Upper lobe of left lung (tissue), 6 donors: ENCODE measurements at regions not wholly inside any gene's neighbourhood (a gene's known extent, or its start where the extent isn't known, plus 50 kb on each side); places are given as distances from the start of the nearest gene placed in this dataset.
A peak's percentile ranks its signal among the peaks of the same experiment; 100 is the strongest.

Experiments used
- ATAC-seq, 2 donors: fragments of 200-7000 bp; cut with Tn5 transposase; one replicate each; pipeline ENCODE4 v1.9.1; 2022; ENCODE audit warnings: mild to moderate bottlenecking in 2 of 2, moderate library complexity in 2 of 2; ENCODE audit not compliant: low FRiP score in 2 of 2
- DNase-seq, 2 donors: peaks; one replicate each; pipeline ENCODE4 v3.0.0-alpha.2; 2019 to 2020
- H3K27ac ChIP-seq, 4 donors: fragments of 200-600 bp; sonication (generic); one replicate each; pipeline ENCODE4 v1.5.1; 2016 to 2019
- H3K27me3 ChIP-seq, 4 donors: fragments of 200-600 bp; sonication (generic); one replicate each; pipeline ENCODE4 v1.5.1; 2017 to 2019
- H3K36me3 ChIP-seq, 4 donors: fragments of 200-600 bp; sonication (generic); one replicate each; pipeline ENCODE4 v1.5.1; 2016 to 2019
- H3K4me1 ChIP-seq, 4 donors: fragments of 200-600 bp; sonication (generic); one replicate each; pipeline ENCODE4 v1.5.1; 2018 to 2019
- H3K4me3 ChIP-seq, 4 donors: fragments of 200-600 bp; sonication (generic); one replicate each; pipeline ENCODE4 v1.5.1; 2017 to 2019; ENCODE audit warnings: mild to moderate bottlenecking in 2 of 4, moderate library complexity in 1 of 4
- H3K9me3 ChIP-seq, 4 donors: fragments of 200-600 bp; sonication (generic); one replicate each; pipeline ENCODE4 v1.5.1; 2018 to 2019
- EP300 ChIP-seq, 4 donors: sonication (generic); formaldehyde crosslinking; IDR thresholded peaks; one replicate each; pipeline ENCODE4 v1.5.1; 2017; ENCODE audit warnings: antibody characterized with exemption in 4 of 4, control low read depth in 2 of 4
- POLR2A ChIP-seq, 4 donors: fragments of 450-650 bp; IDR thresholded peaks; one replicate each; pipeline ENCODE4 v1.5.1; 2016 to 2017; ENCODE audit warnings: antibody characterized with exemption in 4 of 4, mild to moderate bottlenecking in 2 of 4
- POLR2AphosphoS5 ChIP-seq, 2 donors: sonication (generic); formaldehyde crosslinking; IDR thresholded peaks; one replicate each; pipeline ENCODE4 v1.5.1; 2017; ENCODE audit warnings: antibody characterized with exemption in 2 of 2
- WGBS, 2 donors: methylation state at CpG; one replicate each; pipeline ENCODE4 v1.1.5; 2017 to 2018; 5-methylcytosine and 5-hydroxymethylcytosine counted together
- TF ChIP-seq, protein P1 (sequence below), 6 experiments: fragments of 450-650 bp in 4 of 6; fragments of 200-600 bp in 2 of 6; sonication (generic) in 2 of 6; IDR thresholded peaks; one replicate each; pipeline ENCODE4 v1.5.1; 2016 to 2019; ENCODE audit warnings: antibody characterized with exemption in 6 of 6
- donor health status: DM: no; HTN: no; CAD: no; lungs with moderate emphysema.
- donor health status: DM: no; HTN: yes; CAD: no; lungs with severe emphysema.

DNA sequence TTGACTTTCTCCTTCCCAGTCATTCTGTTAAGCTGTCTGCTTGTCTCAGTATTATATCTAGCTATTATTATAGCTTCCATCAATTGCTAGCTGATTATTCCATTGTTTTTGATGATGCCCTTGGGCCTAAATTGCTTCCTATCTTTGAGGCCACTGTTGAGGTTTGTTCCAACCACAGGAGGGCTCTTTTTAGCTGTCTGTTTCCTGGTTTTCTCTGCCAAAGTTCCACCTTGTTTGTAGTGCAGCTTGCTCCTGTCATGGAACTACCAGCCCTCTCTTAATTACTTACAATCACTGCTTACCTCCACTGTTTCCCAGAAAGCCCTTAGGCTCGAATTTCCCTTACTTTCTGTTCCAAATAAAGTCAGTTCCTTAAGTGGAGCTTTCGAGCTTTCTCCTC lies 118.7 kb upstream of the SEC61G start:
- Histone ChIP-seq H3K27me3 (no peaks in the 10 kb centered on the region), H3K4me1 (peaks cover 0 to 4% (median 0%) of the 10 kb centered on the region in 4 donors), H3K4me3 (no peak overlapping the region), H3K9me3 (no peaks in the 10 kb centered on the region), H3K27ac (peak overlapping the region in 1 of 4 donors; percentile 19), H3K36me3 (no peaks in the 10 kb centered on the region)
- no peak for ATAC-seq
- TF ChIP-seq POLR2A (IDR thresholded peaks at IDR 0.05) (no peak), EP300 (IDR thresholded peaks at IDR 0.05) (no peak), POLR2AphosphoS5 (IDR thresholded peaks at IDR 0.05) (no peak)
- TF ChIP-seq, protein P1, sequence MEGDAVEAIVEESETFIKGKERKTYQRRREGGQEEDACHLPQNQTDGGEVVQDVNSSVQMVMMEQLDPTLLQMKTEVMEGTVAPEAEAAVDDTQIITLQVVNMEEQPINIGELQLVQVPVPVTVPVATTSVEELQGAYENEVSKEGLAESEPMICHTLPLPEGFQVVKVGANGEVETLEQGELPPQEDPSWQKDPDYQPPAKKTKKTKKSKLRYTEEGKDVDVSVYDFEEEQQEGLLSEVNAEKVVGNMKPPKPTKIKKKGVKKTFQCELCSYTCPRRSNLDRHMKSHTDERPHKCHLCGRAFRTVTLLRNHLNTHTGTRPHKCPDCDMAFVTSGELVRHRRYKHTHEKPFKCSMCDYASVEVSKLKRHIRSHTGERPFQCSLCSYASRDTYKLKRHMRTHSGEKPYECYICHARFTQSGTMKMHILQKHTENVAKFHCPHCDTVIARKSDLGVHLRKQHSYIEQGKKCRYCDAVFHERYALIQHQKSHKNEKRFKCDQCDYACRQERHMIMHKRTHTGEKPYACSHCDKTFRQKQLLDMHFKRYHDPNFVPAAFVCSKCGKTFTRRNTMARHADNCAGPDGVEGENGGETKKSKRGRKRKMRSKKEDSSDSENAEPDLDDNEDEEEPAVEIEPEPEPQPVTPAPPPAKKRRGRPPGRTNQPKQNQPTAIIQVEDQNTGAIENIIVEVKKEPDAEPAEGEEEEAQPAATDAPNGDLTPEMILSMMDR (IDR thresholded peaks at IDR 0.05): peak in 3 of 6 experiments; percentile 21 to 40 (median 29)
- WGBS, 2 donors: 48 to 67% methylated on average over 2 of the region's 2 CpGs
- no peak for DNase-seq

DNA sequence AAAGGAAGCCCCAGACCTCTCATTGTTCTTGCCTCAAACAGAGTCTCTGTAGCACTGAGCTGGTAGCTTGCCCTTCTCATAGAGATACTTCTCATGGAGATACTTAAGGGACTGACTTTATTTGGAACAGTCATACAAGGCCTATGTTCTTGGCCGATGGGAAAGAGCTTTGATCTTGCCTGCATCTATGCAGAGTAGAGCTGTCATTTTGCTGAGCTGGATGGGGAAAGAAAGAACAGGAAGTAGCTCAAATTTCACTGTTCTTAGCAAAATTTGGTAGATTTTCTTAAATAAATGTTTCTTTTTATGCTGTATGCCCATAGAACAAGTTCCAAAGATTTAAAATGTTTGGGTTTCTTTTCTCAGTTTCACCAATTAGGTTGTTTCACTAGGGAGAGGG lies 119.3 kb upstream of the SEC61G start:
- TF ChIP-seq EP300 (IDR thresholded peaks at IDR 0.05) (no peak), POLR2A (IDR thresholded peaks at IDR 0.05) (no peak), POLR2AphosphoS5 (IDR thresholded peaks at IDR 0.05) (no peak)
- TF ChIP-seq, protein P1 (IDR thresholded peaks at IDR 0.05): no peak
- DNase-seq: no peak
- H3K9me3 ChIP-seq: no peaks in the 10 kb centered on the region
- no peak for ATAC-seq
- H3K4me1 ChIP-seq: peaks cover 0 to 4% (median 0%) of the 10 kb centered on the region in 4 donors
- no peak overlapping the region for H3K4me3 ChIP-seq
- 59 to 64% methylated on average over 1 of the region's 1 CpG for WGBS, 2 donors
- no peak overlapping the region for H3K27ac ChIP-seq
- H3K27me3 ChIP-seq: no peaks in the 10 kb centered on the region
- H3K36me3 ChIP-seq: no peaks in the 10 kb centered on the region

DNA sequence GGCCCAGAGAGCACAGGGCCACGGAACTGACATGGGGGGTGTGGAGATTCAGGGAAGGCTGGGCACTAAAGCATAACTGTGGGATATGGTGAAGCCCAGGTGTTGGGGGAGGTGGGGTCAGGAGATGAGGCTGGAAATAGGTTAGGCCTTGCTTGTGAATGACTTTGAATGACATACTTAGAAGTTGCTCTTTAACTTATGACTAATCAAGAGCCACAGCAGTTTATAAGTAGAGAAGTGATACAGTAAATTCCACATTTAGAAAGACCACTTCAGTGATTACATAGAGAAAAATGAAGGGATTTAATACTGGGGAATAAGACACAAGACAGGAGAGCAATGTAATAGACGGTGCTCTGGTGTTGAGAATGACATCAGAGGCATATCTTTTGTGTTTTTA lies 120.8 kb upstream of the SEC61G start:
- 63 to 81% methylated on average over 2 of the region's 2 CpGs for WGBS, 2 donors
- Histone ChIP-seq H3K36me3 (no peaks in the 10 kb centered on the region), H3K4me3 (no peak overlapping the region), H3K27me3 (no peaks in the 10 kb centered on the region), H3K27ac (no peak overlapping the region), H3K9me3 (no peaks in the 10 kb centered on the region), H3K4me1 (peaks cover 0 to 4% (median 0%) of the 10 kb centered on the region in 4 donors)
- no peak for DNase-seq
- peak in 1 of 2 donors; percentile 53 for ATAC-seq
- no peak for TF ChIP-seq POLR2AphosphoS5 (IDR thresholded peaks at IDR 0.05)
- no peak for TF ChIP-seq POLR2A (IDR thresholded peaks at IDR 0.05)
- TF ChIP-seq, protein P1 (IDR thresholded peaks at IDR 0.05): no peak

DNA sequence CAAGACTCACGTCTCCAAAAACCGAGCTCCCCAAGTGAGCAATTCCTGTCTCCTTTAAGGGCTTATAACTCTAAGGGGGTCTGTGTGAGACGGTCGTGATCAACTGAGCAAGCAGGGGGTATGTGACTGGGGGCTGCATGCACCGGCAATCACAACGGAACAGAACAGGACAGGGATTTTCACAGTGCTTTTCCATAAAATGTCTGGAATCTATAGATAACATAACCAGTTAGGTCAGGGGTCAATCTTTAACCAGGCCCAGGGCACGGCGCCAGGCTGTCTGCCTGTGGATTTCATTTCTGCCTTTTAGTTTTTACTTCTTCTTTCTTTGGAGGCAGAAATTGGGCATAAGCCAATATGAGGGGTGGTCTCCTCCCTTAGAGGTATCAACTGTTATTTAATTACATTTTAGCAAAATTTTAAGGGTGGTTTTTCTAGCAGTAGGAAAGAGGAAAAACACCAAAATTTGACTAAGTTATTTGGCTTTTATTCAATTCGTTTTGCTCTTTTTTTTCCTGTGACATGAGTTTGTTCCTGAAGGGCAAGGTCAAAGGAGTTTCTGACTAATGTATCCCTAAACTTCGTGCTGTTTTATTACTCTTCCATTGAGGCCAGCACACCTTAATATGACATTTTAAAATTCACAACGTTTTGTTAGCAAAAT lies 121.4 kb upstream of the SEC61G start:
- no peaks in the 10 kb centered on the region for H3K9me3 ChIP-seq
- ATAC-seq: no peak
- H3K4me1 ChIP-seq: peaks cover 0 to 4% (median 0%) of the 10 kb centered on the region in 4 donors
- H3K27me3 ChIP-seq: no peaks in the 10 kb centered on the region
- DNase-seq: peak in 1 of 2 donors; percentile 25
- H3K4me3 ChIP-seq: no peak overlapping the region
- H3K36me3 ChIP-seq: no peaks in the 10 kb centered on the region
- TF ChIP-seq EP300 (IDR thresholded peaks at IDR 0.05) (no peak), POLR2AphosphoS5 (IDR thresholded peaks at IDR 0.05) (no peak), POLR2A (IDR thresholded peaks at IDR 0.05) (no peak)
- TF ChIP-seq, protein P1 (IDR thresholded peaks at IDR 0.05): no peak
- no peak overlapping the region for H3K27ac ChIP-seq
- WGBS, 2 donors: 70 to 74% methylated on average over 11 of the region's 11 CpGs
